Astrocyte (in vitro differentiated cells and primary cell): ENCODE measurements at regions not wholly inside any gene's neighbourhood (a gene's known extent, or its start where the extent isn't known, plus 50 kb on each side); places are given as distances from the start of the nearest gene placed in this dataset.

Experiments used
- EZH2 ChIP-seq: IDR thresholded peaks from 2 replicates; pipeline ENCODE4 v1.6.1; 2012; ENCODE audit warnings: mild to moderate bottlenecking, low read length, inconsistent platforms; ENCODE audit not compliant: insufficient read depth
- TF ChIP-seq, protein P1 (sequence below): IDR thresholded peaks from 2 replicates; pipeline ENCODE4 v1.5.1; 2011; ENCODE audit warnings: low read depth, mild to moderate bottlenecking, inconsistent platforms, low read length, moderate library complexity; ENCODE audit not compliant: insufficient read depth

DNA sequence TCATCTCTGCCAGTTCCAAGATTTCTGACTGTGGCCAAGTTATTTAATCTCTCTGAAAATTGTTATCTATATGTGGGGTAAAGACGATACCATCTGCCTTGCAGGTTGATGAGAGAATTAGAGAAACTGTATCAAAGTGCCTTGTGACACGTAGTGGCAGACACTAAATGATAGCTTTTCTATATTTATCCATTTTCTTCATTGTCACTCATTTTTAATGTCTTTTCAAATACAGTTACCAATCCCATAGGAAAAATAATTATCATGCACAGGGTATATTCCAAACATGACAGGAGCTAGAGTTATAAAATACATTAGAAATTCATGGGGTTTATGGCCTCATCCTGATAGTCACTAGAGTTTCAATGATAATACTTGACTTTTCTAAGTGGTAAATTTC is 95.6 kb upstream of the NOL4 start:
- TF ChIP-seq, protein P1, sequence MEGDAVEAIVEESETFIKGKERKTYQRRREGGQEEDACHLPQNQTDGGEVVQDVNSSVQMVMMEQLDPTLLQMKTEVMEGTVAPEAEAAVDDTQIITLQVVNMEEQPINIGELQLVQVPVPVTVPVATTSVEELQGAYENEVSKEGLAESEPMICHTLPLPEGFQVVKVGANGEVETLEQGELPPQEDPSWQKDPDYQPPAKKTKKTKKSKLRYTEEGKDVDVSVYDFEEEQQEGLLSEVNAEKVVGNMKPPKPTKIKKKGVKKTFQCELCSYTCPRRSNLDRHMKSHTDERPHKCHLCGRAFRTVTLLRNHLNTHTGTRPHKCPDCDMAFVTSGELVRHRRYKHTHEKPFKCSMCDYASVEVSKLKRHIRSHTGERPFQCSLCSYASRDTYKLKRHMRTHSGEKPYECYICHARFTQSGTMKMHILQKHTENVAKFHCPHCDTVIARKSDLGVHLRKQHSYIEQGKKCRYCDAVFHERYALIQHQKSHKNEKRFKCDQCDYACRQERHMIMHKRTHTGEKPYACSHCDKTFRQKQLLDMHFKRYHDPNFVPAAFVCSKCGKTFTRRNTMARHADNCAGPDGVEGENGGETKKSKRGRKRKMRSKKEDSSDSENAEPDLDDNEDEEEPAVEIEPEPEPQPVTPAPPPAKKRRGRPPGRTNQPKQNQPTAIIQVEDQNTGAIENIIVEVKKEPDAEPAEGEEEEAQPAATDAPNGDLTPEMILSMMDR, result no peak
- no peak for TF ChIP-seq EZH2
